ENCODE measurements at regions not wholly inside any gene's neighbourhood (a gene's known extent, or its start where the extent isn't known, plus 50 kb on each side); places are given as distances from the start of the nearest gene placed in this dataset.

- no peak for DNase-seq
Measured at GRCh38 chr21:27257908-27258556, 291.1 kb upstream of the ADAMTS5 start.

- DNase-seq: no peak
Measured at GRCh38 chr21:27257226-27257625, 290.3 kb upstream of the ADAMTS5 start.

GRCh38 chr21:27251752-27252151 is 284.9 kb upstream of the ADAMTS5 start:
- no peak for DNase-seq

GRCh38 chr21:27250366-27250765 is 283.5 kb upstream of the ADAMTS5 start:
- DNase-seq: no peak

- DNase-seq: no peak
Measured at GRCh38 chr21:27248814-27249213, 281.9 kb upstream of the ADAMTS5 start.

- no peak for DNase-seq
Measured at GRCh38 chr21:27246741-27247140, 279.9 kb upstream of the ADAMTS5 start.

- no peak for DNase-seq
Measured at GRCh38 chr21:27244776-27245175, 277.9 kb upstream of the ADAMTS5 start.

- no peak for DNase-seq
Measured at GRCh38 chr21:27244352-27244751, 277.5 kb upstream of the ADAMTS5 start.

- no peak for DNase-seq
Measured at GRCh38 chr21:27240839-27241238, 274.0 kb upstream of the ADAMTS5 start.

- no peak for DNase-seq
Measured at GRCh38 chr21:27233514-27234115, 266.7 kb upstream of the ADAMTS5 start.

GRCh38 chr21:27225940-27226339 is 259.1 kb upstream of the ADAMTS5 start:
- no peak for DNase-seq

GRCh38 chr21:27225151-27225550 is 258.3 kb upstream of the ADAMTS5 start:
- DNase-seq: no peak

GRCh38 chr21:27224169-27224568 is 257.3 kb upstream of the ADAMTS5 start:
- DNase-seq: no peak

- DNase-seq: no peak
Measured at GRCh38 chr21:27221077-27221476, 254.2 kb upstream of the ADAMTS5 start.

GRCh38 chr21:27220416-27220815 is 253.5 kb upstream of the ADAMTS5 start:
- DNase-seq: no peak

GRCh38 chr21:27219068-27219467 is 252.2 kb upstream of the ADAMTS5 start:
- DNase-seq: no peak

GRCh38 chr21:27213303-27213702 is 246.4 kb upstream of the ADAMTS5 start:
- no peak for DNase-seq

GRCh38 chr21:27212441-27212840 is 245.6 kb upstream of the ADAMTS5 start:
- DNase-seq: no peak

- no peak for DNase-seq
Measured at GRCh38 chr21:27209546-27209945, 242.7 kb upstream of the ADAMTS5 start.

- DNase-seq: no peak
Measured at GRCh38 chr21:27206368-27206982, 239.6 kb upstream of the ADAMTS5 start.

GRCh38 chr21:27202301-27202700 is 235.4 kb upstream of the ADAMTS5 start:
- DNase-seq: no peak

- DNase-seq: no peak
Measured at GRCh38 chr21:27201197-27201596, 234.3 kb upstream of the ADAMTS5 start.

- DNase-seq: no peak
Measured at GRCh38 chr21:27196651-27197050, 229.8 kb upstream of the ADAMTS5 start.

- no peak for DNase-seq
Measured at GRCh38 chr21:27192281-27192949, 225.5 kb upstream of the ADAMTS5 start.
